HFFc6 (cell line): ENCODE measurements at regions not wholly inside any gene's neighbourhood (a gene's known extent, or its start where the extent isn't known, plus 50 kb on each side); places are given as distances from the start of the nearest gene placed in this dataset.

Source experiments
- DNase-seq: peaks from one replicate; pipeline ENCODE4 v3.0.0-alpha.2; 2018
- H3K27ac Mint-ChIP-seq: 2 replicates; pipeline ENCODE4 v1.8.0; 2020; ENCODE audit warnings: mild to moderate bottlenecking, mixed read lengths
- H3K27me3 Mint-ChIP-seq: 2 replicates; pipeline ENCODE4 v1.8.0; 2021; ENCODE audit warnings: mild to moderate bottlenecking, moderate library complexity, mixed read lengths; ENCODE audit not compliant: insufficient read depth
- H3K36me3 Mint-ChIP-seq: 2 replicates; pipeline ENCODE4 v1.8.0; 2021; ENCODE audit warnings: low read depth, mixed read lengths
- H3K4me1 Mint-ChIP-seq: 2 replicates; pipeline ENCODE4 v1.8.0; 2020; ENCODE audit warnings: low read depth, mixed read lengths
- H3K4me3 Mint-ChIP-seq: 2 replicates; pipeline ENCODE4 v1.8.0; 2020; ENCODE audit warnings: mild to moderate bottlenecking, moderate library complexity, mixed read lengths
- H3K9me3 Mint-ChIP-seq: 2 replicates; pipeline ENCODE4 v1.8.0; 2020; ENCODE audit warnings: mild to moderate bottlenecking, mixed read lengths
- TF ChIP-seq, protein P1 (sequence below): fragments of 200-600 bp; sonication (generic); IDR thresholded peaks from 2 replicates; pipeline ENCODE4 v1.5.0; 2021; ENCODE audit warnings: antibody characterized with exemption, mild to moderate bottlenecking

DNA sequence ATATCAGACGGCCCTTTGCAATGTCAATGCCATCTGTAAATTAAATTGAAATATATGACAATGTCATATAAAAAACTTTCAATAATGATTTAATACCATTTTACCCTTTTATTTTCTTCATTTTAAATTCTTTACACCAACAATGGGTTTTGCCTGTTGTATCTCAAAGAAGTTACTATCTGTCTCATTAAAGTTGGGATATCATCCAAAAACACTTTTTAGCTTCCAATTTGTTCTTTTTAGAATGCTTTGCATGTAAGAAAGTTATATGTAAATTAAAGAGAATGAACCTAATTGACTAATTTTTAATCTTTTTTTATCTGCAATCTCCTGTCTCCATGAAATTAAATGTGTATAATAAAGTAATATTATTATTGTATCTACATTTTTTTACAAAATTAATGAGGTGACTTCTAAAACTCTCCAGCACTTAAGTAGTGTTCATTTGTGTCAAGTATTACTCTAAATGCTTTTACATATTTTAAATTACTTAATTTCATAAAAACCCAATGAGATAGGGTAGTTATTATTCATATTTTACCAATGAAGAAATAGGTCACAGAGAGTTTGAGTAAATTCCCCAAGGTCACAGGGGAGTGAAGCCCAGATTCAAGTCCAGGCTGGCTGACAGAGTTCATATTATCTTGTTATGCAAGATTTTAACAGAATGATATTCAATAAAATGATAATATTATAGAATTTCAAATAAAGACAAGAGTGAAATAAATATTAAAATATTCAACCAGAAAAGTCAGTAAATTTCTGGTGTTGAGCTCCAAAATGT is 673.0 kb upstream of the FLRT2 start:
- H3K9me3 Mint-ChIP-seq = peaks cover 7% of the 10 kb centered on the region; the same call in 1 of the 2 replicates
- H3K36me3 Mint-ChIP-seq = no peaks in the 10 kb centered on the region; the same call in 1 of the 2 replicates
- TF ChIP-seq, protein P1, sequence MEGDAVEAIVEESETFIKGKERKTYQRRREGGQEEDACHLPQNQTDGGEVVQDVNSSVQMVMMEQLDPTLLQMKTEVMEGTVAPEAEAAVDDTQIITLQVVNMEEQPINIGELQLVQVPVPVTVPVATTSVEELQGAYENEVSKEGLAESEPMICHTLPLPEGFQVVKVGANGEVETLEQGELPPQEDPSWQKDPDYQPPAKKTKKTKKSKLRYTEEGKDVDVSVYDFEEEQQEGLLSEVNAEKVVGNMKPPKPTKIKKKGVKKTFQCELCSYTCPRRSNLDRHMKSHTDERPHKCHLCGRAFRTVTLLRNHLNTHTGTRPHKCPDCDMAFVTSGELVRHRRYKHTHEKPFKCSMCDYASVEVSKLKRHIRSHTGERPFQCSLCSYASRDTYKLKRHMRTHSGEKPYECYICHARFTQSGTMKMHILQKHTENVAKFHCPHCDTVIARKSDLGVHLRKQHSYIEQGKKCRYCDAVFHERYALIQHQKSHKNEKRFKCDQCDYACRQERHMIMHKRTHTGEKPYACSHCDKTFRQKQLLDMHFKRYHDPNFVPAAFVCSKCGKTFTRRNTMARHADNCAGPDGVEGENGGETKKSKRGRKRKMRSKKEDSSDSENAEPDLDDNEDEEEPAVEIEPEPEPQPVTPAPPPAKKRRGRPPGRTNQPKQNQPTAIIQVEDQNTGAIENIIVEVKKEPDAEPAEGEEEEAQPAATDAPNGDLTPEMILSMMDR = no peak
- no peak for DNase-seq
- H3K27ac Mint-ChIP-seq = no peak overlapping the region
- H3K27me3 Mint-ChIP-seq = no peaks in the 10 kb centered on the region
- H3K4me3 Mint-ChIP-seq = no peak overlapping the region
- H3K4me1 Mint-ChIP-seq = no peaks in the 10 kb centered on the region

GRCh38 chr14:84857571-84857970 is 672.4 kb upstream of the FLRT2 start:
- TF ChIP-seq, protein P1 = no peak
- H3K27me3 Mint-ChIP-seq = no peaks in the 10 kb centered on the region
- no peak for DNase-seq

GRCh38 chr14:84859116-84859515 is 670.8 kb upstream of the FLRT2 start:
- Mint-ChIP-seq H3K4me1 (no peaks in the 10 kb centered on the region), H3K27me3 (no peaks in the 10 kb centered on the region), H3K27ac (no peak overlapping the region), H3K9me3 (peaks cover 7% of the 10 kb centered on the region), H3K4me3 (no peak overlapping the region), H3K36me3 (no peaks in the 10 kb centered on the region; the same call in 1 of the 2 replicates)
- DNase-seq = no peak
- TF ChIP-seq, protein P1 = no peak

More at GRCh38 chr14:84857571-84857970, 672.4 kb upstream of the FLRT2 start:
- H3K36me3 Mint-ChIP-seq = no peaks in the 10 kb centered on the region; the same call in 1 of the 2 replicates
- no peaks in the 10 kb centered on the region for H3K4me1 Mint-ChIP-seq
- no peak overlapping the region for H3K27ac Mint-ChIP-seq
- H3K4me3 Mint-ChIP-seq = no peak overlapping the region
- peaks cover 7% of the 10 kb centered on the region; the same call in 1 of the 2 replicates for H3K9me3 Mint-ChIP-seq

DNA sequence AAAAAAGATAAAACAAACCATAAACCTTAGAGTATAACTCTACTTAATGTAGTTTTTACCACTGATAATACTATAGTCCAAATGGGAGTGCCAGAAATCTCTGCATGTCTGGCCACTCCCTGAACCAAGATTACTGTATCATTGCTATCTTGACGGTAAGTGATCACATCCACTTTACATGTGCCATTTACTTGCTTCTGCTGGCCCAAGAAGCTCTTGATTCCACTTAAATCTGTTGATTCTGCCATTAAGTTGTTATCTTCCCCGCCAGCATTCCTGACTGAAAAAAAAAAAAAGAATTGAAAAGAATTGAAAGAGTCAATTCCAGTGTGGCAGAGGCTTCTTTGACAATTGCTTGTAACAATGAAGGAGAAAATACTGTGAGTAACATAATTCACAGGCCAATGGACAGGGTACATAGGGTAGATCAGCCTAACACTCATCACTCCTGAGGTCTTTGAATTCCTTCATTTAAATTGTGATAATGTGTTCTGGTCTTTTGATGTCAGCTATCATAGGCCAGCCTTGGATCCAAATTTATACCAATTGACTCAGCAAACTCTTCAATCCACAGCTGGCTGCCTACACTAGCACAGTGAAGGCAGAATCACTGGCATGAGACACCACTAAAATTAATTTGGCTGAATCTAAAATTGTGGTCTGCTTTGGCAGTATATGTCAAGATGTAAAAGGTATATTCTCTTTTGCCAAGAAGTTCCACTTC is 665.2 kb upstream of the FLRT2 start:
- no peak for DNase-seq
- H3K36me3 Mint-ChIP-seq = no peaks in the 10 kb centered on the region
- peaks cover 6% of the 10 kb centered on the region; the same call in 1 of the 2 replicates for H3K9me3 Mint-ChIP-seq
- H3K27me3 Mint-ChIP-seq = no peaks in the 10 kb centered on the region
- no peak overlapping the region for H3K27ac Mint-ChIP-seq
- H3K4me3 Mint-ChIP-seq = no peak overlapping the region
- H3K4me1 Mint-ChIP-seq = no peaks in the 10 kb centered on the region
- TF ChIP-seq, protein P1 = no peak

DNA sequence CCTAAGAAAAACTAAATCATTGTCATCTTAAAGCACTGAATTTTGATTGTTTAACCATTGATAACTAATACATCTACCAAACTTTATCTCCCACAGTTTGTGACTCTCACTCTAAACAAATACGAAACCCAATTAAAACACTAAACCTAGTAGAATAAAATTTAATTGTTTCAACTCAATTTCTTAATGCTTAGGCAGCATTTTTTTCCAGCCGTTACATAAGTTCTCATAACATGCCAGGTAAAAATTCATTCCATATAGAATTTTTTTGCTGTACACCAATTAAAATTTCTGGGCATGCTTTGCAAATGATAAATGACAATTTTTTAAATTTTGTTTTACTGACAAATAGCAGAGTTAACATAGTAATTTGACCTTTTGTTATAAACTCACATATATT is 658.2 kb upstream of the FLRT2 start:
- no peaks in the 10 kb centered on the region for H3K27me3 Mint-ChIP-seq
- no peaks in the 10 kb centered on the region for H3K36me3 Mint-ChIP-seq
- DNase-seq = no peak
- H3K9me3 Mint-ChIP-seq = no peaks in the 10 kb centered on the region
- H3K4me1 Mint-ChIP-seq = no peaks in the 10 kb centered on the region
- no peak overlapping the region for H3K27ac Mint-ChIP-seq
- TF ChIP-seq, protein P1 = no peak
- no peak overlapping the region for H3K4me3 Mint-ChIP-seq
